ENCODE measurements at regions not wholly inside any gene's neighbourhood (a gene's known extent, or its start where the extent isn't known, plus 50 kb on each side); places are given as distances from the start of the nearest gene placed in this dataset.

DNA sequence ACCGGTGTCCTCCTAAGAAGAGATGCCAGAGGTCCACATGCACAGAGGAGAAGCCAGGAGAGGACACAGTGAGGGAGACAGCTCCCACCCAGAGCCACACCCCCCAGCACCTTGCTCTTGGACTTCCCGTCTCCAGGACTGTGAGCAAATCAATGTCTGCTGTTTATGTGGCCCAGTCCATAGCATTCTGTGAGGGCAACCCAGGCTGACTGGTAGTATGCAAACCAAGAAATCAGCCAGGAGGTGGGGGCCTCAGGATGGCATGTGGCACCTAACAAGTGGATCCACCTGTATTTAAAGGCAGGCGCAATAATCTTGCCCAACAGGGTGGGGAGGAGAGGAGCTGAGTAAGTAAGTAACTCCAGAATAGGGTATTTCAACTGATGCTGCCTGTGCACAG, 136.4 kb downstream of the BRD1 start:
- TF ChIP-seq, protein P1, sequence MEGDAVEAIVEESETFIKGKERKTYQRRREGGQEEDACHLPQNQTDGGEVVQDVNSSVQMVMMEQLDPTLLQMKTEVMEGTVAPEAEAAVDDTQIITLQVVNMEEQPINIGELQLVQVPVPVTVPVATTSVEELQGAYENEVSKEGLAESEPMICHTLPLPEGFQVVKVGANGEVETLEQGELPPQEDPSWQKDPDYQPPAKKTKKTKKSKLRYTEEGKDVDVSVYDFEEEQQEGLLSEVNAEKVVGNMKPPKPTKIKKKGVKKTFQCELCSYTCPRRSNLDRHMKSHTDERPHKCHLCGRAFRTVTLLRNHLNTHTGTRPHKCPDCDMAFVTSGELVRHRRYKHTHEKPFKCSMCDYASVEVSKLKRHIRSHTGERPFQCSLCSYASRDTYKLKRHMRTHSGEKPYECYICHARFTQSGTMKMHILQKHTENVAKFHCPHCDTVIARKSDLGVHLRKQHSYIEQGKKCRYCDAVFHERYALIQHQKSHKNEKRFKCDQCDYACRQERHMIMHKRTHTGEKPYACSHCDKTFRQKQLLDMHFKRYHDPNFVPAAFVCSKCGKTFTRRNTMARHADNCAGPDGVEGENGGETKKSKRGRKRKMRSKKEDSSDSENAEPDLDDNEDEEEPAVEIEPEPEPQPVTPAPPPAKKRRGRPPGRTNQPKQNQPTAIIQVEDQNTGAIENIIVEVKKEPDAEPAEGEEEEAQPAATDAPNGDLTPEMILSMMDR (IDR thresholded peaks at IDR 0.05; ENCODE audit: insufficient read depth, low read depth, low read length, missing control alignments) = no peak
- no peak for DNase-seq (ENCODE audit: low read depth)
- no peak overlapping the region for H3K4me3 ChIP-seq (ENCODE audit: low read length)

DNA sequence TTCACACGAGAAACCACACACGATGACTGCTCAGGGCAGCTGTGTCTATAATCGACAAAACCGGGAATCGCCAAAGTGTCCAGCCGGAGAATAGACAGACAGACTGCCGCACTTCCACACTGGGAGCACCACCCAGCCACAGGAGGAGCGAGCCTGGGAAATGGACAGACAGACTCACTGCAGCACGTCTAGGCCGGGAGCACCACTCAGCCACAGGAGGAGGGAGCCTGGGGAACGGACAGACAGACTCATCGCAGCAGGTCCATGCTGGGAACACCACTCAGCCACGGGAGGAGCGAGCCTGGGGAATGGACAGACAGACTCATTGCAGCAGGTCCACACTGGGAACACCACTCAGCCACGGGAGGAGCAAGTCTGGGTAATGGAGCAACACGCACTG, 137.2 kb downstream of the BRD1 start:
- no peak overlapping the region for H3K4me3 ChIP-seq (ENCODE audit: low read length)
- no peak for DNase-seq (ENCODE audit: low read depth)
- TF ChIP-seq, protein P1 (IDR thresholded peaks at IDR 0.05; ENCODE audit: insufficient read depth, low read depth, low read length, missing control alignments) = no peak

DNA sequence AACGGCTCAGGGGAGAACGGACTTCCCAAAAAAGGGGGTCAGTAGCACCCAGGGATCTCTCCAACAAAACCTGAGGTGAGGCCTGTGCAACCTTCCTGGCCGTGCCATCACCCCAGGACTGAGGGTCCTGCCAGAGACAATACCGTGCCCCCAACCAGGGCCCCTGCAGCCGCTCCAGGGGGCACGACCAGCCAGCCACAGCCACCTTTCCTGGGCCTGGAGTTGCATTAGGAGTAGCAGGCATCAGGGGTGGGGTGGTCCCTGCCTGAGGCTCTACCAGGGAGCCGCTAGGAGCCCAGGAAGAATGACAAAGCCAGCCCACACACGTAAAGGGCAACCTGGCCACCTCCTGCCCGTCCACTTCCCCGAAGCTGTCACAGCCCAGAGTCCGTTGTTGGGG, 137.8 kb downstream of the BRD1 start:
- TF ChIP-seq, protein P1 (IDR thresholded peaks at IDR 0.05; ENCODE audit: insufficient read depth, low read depth, low read length, missing control alignments) = no peak
- DNase-seq (ENCODE audit: low read depth) = no peak
- H3K4me3 ChIP-seq (ENCODE audit: low read length) = no peak overlapping the region

DNA sequence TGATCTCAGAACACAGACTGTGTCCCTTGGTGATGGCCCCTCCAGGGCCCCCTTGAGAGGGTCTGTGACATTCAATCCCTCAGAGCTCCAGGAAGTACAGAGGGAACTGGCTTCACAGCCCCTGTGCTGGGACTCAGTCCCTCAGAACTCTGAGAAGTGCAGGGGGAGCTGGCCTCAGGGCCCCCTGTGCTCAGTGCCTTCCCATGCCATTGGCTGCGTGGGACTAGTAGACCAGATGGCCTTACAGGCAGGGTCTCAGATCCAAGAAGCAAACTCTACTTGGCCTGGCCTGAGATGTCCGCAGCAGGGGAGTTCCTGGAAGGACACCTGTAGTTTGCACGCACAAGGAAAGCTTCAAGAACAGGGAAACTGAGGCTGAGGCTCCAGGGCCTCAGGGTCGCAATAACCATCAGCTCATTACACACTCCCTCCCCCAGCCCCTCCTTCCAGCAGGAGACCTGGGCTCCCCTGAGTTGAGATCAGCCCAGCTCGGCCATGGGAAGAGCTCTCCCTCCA, 138.4 kb downstream of the BRD1 start:
- DNase-seq (ENCODE audit: low read depth) = no peak
- no peak overlapping the region for H3K4me3 ChIP-seq (ENCODE audit: low read length)
- TF ChIP-seq, protein P1 (IDR thresholded peaks at IDR 0.05; ENCODE audit: insufficient read depth, low read depth, low read length, missing control alignments) = no peak

DNA sequence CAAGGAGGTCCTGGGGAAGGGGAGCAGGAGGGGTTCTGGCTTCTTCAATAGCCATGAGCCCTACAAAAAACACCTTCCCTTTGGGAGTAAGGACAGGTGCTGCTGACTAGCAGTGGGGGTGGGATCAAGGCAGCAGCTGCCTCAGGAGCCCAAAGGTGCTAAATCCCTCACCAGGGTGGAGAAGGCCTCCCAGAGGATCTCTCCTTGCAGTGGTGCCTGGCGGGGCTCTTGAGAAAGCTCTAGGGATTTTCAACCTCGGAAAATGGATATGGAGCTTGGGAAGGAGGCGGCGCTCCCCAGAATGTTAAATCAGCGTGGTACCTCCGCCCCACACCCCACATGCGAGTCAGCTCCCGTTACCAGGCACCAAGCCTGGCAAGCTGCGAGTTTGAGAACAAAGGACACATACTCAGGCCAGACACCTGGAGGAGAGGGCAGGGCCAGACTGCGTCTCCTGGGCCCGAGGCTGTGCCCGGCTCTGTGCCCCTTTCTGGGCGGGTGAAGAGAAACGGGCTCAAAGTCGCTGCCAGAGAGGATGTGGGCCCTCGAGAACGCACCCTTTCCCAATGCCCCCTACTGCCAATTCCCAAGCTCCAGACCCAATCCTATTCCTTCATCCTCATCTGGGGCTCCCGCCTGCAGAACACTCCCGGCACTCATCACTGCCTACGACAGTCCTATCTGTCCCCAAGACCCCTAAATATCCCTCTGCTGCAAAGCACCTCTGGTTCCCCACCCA, 139.0 kb downstream of the BRD1 start:
- H3K4me3 ChIP-seq (ENCODE audit: low read length) = no peak overlapping the region
- no peak for DNase-seq (ENCODE audit: low read depth)
- TF ChIP-seq, protein P1 (IDR thresholded peaks at IDR 0.05; ENCODE audit: insufficient read depth, low read depth, low read length, missing control alignments) = no peak

DNA sequence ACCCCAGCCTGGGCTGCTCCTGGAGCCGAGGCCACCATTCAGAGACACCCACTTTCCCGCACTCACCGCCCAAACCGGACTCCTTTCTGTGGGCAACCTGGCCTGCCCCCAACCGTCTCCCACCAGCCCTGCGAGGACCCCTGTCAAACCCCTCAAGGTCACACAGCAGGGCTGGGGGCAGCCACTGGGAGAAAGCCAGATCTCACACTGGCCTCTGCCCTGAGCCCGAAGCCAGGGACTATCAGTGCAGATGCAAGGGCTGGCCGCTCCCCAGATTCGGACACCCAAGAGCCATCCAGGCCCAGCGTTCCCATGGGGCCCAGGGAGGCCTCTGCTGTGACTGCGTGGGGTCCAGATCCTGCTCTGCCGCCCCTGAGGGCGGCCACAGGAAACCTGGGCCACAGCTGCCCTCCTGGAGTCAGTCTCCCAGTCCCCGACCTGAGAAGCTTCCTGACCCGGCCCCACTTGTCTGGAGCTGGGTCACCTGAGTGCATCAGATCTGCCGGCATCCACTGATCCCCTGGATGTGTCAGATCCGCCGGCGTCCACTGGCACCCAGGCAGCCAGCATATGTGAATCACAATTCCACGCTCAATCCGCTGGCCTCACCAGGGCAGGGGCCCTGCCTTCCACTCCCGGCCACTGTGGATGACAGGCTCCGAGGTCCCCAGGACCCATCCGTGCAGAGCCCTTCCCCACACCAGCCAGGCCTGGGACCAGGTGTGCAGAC, 139.7 kb downstream of the BRD1 start:
- H3K4me3 ChIP-seq (ENCODE audit: low read length) = no peak overlapping the region
- TF ChIP-seq, protein P1 (IDR thresholded peaks at IDR 0.05; ENCODE audit: insufficient read depth, low read depth, low read length, missing control alignments) = no peak
- no peak for DNase-seq (ENCODE audit: low read depth)

Data from epithelial cell of esophagus (primary cell).